K562 (cell line): ENCODE measurements at regions not wholly inside any gene's neighbourhood (a gene's known extent, or its start where the extent isn't known, plus 50 kb on each side); places are given as distances from the start of the nearest gene placed in this dataset.

Experiments
- ATAC-seq: fragments of 200-7000 bp; cut with Tn5 transposase; 3 replicates; pipeline ENCODE4 v1.9.1; 2020; ENCODE audit warnings: moderate library complexity
- BruUV-seq: library from RNA; stranded (reverse); fragments of 400-500 nt; replicated peaks from 2 replicates; lab custom pipeline; 2021; lab: Mats Ljungman, UMichigan
- CTCF ChIA-PET: fragments of 300-600 bp; formaldehyde crosslinking; extraction: SDS; loops from one replicate; lab custom pipeline; 2021; ENCODE audit warnings: low intra/inter-chr PET ratio; lab: Yijun Ruan, JAX
- POLR2A ChIA-PET: fragments of 300-600, 350-650 bp; sonication (Branson Sonifier 250); formaldehyde crosslinking; extraction: SDS; loops from one replicate; lab custom pipeline; 2021; ENCODE audit warnings: antibody characterized with exemption, inconsistent platforms; lab: Yijun Ruan, JAX
- DNase-seq, 4 experiments: peaks; one replicate each; pipeline versions ENCODE4 v3.0.0 to v3.0.0-alpha.2; 2011 to 2018; ENCODE audit warnings: low spot score in 3 of 4, mixed read lengths in 3 of 4; ENCODE audit errors: extremely low read depth in 1 of 4
- FAIRE-seq: peaks from 2 replicates; lab custom pipeline; 2011; peaks lifted over from hg19 to GRCh38; lab: Jason Lieb, UNC
- H2AFZ ChIP-seq: 2 replicates; pipeline ENCODE4 v1.6.0; 2011; ENCODE audit warnings: low read depth, low read length, control low read depth, inconsistent platforms
- H3K27ac ChIP-seq: fragments of 200-600 bp; 3 replicates; pipeline ENCODE4 v1.8.0; 2011; ENCODE audit warnings: low read depth, mild to moderate bottlenecking, control low read depth, inconsistent platforms, low read length, moderate library complexity, mixed read lengths; ENCODE audit errors: extremely low read depth
- H3K27me3 ChIP-seq, 2 experiments: fragments of 300-600 bp in 1 of 2; 2 replicates in 1 of 2; 3 replicates in 1 of 2; pipeline versions ENCODE4 v1.6.0 to v1.8.0; 2011; ENCODE audit warnings: inconsistent platforms in 2 of 2, low read length in 2 of 2, mild to moderate bottlenecking in 1 of 2, mixed read lengths in 1 of 2, moderate library complexity in 1 of 2; ENCODE audit not compliant: control insufficient read depth in 2 of 2, insufficient read depth in 2 of 2
- H3K36me3 ChIP-seq: fragments of 300-600 bp; 3 replicates; pipeline ENCODE4 v1.8.0; 2011; ENCODE audit warnings: mild to moderate bottlenecking, low read length, inconsistent platforms; ENCODE audit not compliant: control insufficient read depth, insufficient read depth
- H3K4me1 ChIP-seq, 2 experiments: fragments of 200-600 bp in 1 of 2; replicated peaks in 1 of 2; 2 replicates in 1 of 2; 3 replicates in 1 of 2; pipeline versions ENCODE4 v1.5.1 to v1.8.0; 2011; ENCODE audit warnings: inconsistent platforms in 2 of 2, low read length in 2 of 2, mild to moderate bottlenecking in 1 of 2, mixed read lengths in 1 of 2, moderate library complexity in 1 of 2; ENCODE audit not compliant: control insufficient read depth in 2 of 2, insufficient read depth in 2 of 2
- H3K4me2 ChIP-seq: 2 replicates; pipeline ENCODE4 v1.6.1; 2011; ENCODE audit warnings: low read length, control low read depth, inconsistent platforms, mixed read lengths; ENCODE audit not compliant: insufficient read depth
- H3K4me3 ChIP-seq: fragments of 200-600 bp; sonication (generic), shearing (Covaris generic); 2 replicates; pipeline ENCODE4 v1.5.1; 2016; ENCODE audit warnings: control low read depth, inconsistent platforms
- H3K79me2 ChIP-seq: fragments of 200-600 bp; 3 replicates; pipeline ENCODE4 v1.8.0; 2011; ENCODE audit warnings: low read length, inconsistent platforms; ENCODE audit not compliant: control insufficient read depth, insufficient read depth
- H3K9ac ChIP-seq, 2 experiments: 2 replicates each; pipeline versions ENCODE4 v1.6.0 to v1.6.1; 2011; ENCODE audit warnings: low read depth in 2 of 2, low read length in 2 of 2, control low read depth in 1 of 2, inconsistent platforms in 1 of 2, mild to moderate bottlenecking in 1 of 2, mixed read lengths in 1 of 2; ENCODE audit not compliant: insufficient read depth in 1 of 2
- H3K9me1 ChIP-seq: one replicate; pipeline ENCODE4 v1.6.0; 2011; ENCODE audit warnings: inconsistent platforms, mild to moderate bottlenecking, low read length, moderate library complexity; ENCODE audit not compliant: control insufficient read depth, insufficient read depth
- H3K9me3 ChIP-seq: replicated peaks from 2 replicates; pipeline ENCODE4 v1.5.1; 2011; ENCODE audit warnings: low read depth, low read length, inconsistent platforms; ENCODE audit not compliant: control insufficient read depth, insufficient read depth
- H4K20me1 ChIP-seq: replicated peaks from 2 replicates; pipeline ENCODE4 v1.6.1; 2011; ENCODE audit warnings: low read length, inconsistent platforms, mixed read lengths; ENCODE audit not compliant: control insufficient read depth, insufficient read depth
- MCM3 ChIP-seq: fragments of 450-650 bp; IDR thresholded peaks from 2 replicates; pipeline ENCODE4 v1.6.1; 2016
- TAL1 ChIP-seq: fragments of 450-650 bp; IDR thresholded peaks from 2 replicates; pipeline ENCODE4 v1.6.1; 2016; ENCODE audit warnings: mild to moderate bottlenecking
- ZBTB1 ChIP-seq: sonication (generic); formaldehyde crosslinking; IDR thresholded peaks from 2 replicates; pipeline ENCODE4 v1.8.1; 2023; ENCODE audit warnings: missing genetic modification reagents, low read depth, mild to moderate bottlenecking, borderline replicate concordance
- WGBS: fragments of 100-300 bp; shearing (Covaris generic); methylation state at CpG from one replicate; pipeline ENCODE4 v1.1.6; 2016; ENCODE audit warnings: low coverage, mixed read lengths; ENCODE audit not compliant: insufficient coverage; ENCODE audit errors: missing lambda C conversion rate; 5-methylcytosine and 5-hydroxymethylcytosine counted together
- in situ Hi-C: fragments of 300-500 bp; cut with MboI; formaldehyde crosslinking; loops from 4 replicates; pipeline ENCODE4 v1.15.0; 2018; ENCODE audit warnings: inconsistent platforms, mixed read lengths
- intact Hi-C: fragments of 100-400 bp; cut with micrococcal nuclease; formaldehyde crosslinking; loops from 2 replicates; pipeline ENCODE4 v1.14.2; 2022
- TF ChIP-seq, protein P1 (sequence below), 2 experiments: fragments of 450-650 bp in 1 of 2; sonication (generic) in 1 of 2; formaldehyde crosslinking in 1 of 2; IDR thresholded peaks; 2 replicates each; pipeline versions ENCODE4 v1.7.1 to v1.9.0; 2016 to 2022; ENCODE audit warnings: inconsistent platforms in 1 of 2, mild to moderate bottlenecking in 1 of 2, missing genetic modification reagents in 1 of 2
- TF ChIP-seq, protein P2 (sequence below): sonication (generic); formaldehyde crosslinking; IDR thresholded peaks from 2 replicates; pipeline ENCODE4 v1.8.0; 2022; ENCODE audit warnings: missing genetic modification reagents, mild to moderate bottlenecking, borderline replicate concordance

DNA sequence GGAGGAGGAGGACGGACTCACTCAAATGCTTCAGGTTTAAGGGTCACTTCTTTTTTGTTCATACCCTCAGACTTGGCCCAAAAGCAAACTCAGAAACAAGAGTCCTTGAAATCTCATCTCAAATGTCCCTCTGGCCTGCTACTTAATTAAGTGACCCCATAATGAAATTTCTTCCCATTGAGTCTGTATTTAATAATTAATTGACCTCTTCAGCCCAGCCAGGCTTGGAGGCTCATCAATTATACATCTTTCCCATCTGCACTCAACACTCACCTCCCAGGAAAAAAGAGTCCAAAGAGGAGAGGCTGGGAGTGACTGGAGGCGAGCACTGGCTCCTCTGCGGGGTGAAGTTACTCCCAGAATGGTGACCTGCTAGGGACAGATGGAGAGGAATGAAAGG lies 90.5 kb upstream of the EYA2 start:
- in situ Hi-C loops (no loop called here), intact Hi-C loops (no loop called here)
- WGBS: 0% methylated on average over 3 of the region's 3 CpGs
- Histone ChIP-seq H3K79me2 (no peaks in the 10 kb centered on the region), H3K4me3 (no peak overlapping the region), H3K4me2 (no peak overlapping the region), H3K9me1 (no peaks in the 10 kb centered on the region), H4K20me1 (no peaks in the 10 kb centered on the region), H3K9me3 (no peaks in the 10 kb centered on the region), H3K27ac (no peak overlapping the region), H3K9ac (no peak overlapping the region), H3K27me3 (peaks cover 4 to 38% of the 10 kb centered on the region in 2 experiments; a peak in 4 of 5 replicates), H3K36me3 (no peaks in the 10 kb centered on the region), H2AFZ (no peak overlapping the region), H3K4me1 (no peaks in the 10 kb centered on the region; a peak in 1 of 5 replicates)
- ATAC-seq (no peak), FAIRE-seq (no peak), DNase-seq (no peak)
- ChIA-PET CTCF (no interaction called here), POLR2A (interaction anchor here (1.0 kb wide), 1 partner anchor 20 kb away, joined by 6 read pairs; no protein-coding TSS in a partner anchor)
- no TSS peak for BruUV-seq
- TF ChIP-seq TAL1 (no peak), MCM3 (no peak), ZBTB1 (CRISPR knock-in tag) (no peak)
- TF ChIP-seq, protein P1, sequence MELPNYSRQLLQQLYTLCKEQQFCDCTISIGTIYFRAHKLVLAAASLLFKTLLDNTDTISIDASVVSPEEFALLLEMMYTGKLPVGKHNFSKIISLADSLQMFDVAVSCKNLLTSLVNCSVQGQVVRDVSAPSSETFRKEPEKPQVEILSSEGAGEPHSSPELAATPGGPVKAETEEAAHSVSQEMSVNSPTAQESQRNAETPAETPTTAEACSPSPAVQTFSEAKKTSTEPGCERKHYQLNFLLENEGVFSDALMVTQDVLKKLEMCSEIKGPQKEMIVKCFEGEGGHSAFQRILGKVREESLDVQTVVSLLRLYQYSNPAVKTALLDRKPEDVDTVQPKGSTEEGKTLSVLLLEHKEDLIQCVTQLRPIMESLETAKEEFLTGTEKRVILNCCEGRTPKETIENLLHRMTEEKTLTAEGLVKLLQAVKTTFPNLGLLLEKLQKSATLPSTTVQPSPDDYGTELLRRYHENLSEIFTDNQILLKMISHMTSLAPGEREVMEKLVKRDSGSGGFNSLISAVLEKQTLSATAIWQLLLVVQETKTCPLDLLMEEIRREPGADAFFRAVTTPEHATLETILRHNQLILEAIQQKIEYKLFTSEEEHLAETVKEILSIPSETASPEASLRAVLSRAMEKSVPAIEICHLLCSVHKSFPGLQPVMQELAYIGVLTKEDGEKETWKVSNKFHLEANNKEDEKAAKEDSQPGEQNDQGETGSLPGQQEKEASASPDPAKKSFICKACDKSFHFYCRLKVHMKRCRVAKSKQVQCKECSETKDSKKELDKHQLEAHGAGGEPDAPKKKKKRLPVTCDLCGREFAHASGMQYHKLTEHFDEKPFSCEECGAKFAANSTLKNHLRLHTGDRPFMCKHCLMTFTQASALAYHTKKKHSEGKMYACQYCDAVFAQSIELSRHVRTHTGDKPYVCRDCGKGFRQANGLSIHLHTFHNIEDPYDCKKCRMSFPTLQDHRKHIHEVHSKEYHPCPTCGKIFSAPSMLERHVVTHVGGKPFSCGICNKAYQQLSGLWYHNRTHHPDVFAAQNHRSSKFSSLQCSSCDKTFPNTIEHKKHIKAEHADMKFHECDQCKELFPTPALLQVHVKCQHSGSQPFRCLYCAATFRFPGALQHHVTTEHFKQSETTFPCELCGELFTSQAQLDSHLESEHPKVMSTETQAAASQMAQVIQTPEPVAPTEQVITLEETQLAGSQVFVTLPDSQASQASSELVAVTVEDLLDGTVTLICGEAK (IDR thresholded peaks at IDR 0.05): no peak
- TF ChIP-seq, protein P1 (CRISPR knock-in tag; IDR thresholded peaks at IDR 0.05): no peak
- TF ChIP-seq, protein P2, sequence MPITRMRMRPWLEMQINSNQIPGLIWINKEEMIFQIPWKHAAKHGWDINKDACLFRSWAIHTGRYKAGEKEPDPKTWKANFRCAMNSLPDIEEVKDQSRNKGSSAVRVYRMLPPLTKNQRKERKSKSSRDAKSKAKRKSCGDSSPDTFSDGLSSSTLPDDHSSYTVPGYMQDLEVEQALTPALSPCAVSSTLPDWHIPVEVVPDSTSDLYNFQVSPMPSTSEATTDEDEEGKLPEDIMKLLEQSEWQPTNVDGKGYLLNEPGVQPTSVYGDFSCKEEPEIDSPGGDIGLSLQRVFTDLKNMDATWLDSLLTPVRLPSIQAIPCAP: no peak
